ENCODE measurements at regions not wholly inside any gene's neighbourhood (a gene's known extent, or its start where the extent isn't known, plus 50 kb on each side); places are given as distances from the start of the nearest gene placed in this dataset.

DNA sequence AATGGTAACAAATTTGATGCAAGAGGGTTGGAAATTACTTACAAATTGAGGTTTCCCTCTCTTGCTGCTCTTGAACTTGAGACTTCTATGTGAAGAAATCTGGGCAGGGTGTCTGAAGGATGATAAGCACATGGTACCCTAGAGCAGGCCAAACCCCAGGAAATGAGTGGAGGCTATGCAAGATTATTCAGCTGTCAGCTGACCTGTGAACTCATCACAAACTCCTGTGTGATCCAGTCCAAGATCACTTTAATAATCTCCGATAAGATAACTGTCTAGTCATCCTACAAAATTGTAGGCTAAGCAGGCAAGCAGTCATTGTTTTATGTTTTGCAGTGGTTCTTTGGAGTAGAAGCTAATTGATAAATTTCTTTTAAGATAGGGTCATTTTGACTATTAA is 213.1 kb downstream of the BTBD3 start:
- TF ChIP-seq CTCF (IDR thresholded peaks at IDR 0.05) (no peak), POLR2A (IDR thresholded peaks at IDR 0.05) (no peak)

Measured in body of pancreas (tissue), 4 donors.